GM19238 (cell line): ENCODE measurements at regions not wholly inside any gene's neighbourhood (a gene's known extent, or its start where the extent isn't known, plus 50 kb on each side); places are given as distances from the start of the nearest gene placed in this dataset.
"Not testable (repeated sequence)": the region's sequence is repeated elsewhere in the genome, so short reads cannot be mapped to it uniquely, and the experiment has no call there.

Experiments used
- DNase-seq: peaks from one replicate; pipeline ENCODE4 v3.0.0; 2011; ENCODE audit warnings: low spot score; ENCODE audit not compliant: insufficient read length

DNA sequence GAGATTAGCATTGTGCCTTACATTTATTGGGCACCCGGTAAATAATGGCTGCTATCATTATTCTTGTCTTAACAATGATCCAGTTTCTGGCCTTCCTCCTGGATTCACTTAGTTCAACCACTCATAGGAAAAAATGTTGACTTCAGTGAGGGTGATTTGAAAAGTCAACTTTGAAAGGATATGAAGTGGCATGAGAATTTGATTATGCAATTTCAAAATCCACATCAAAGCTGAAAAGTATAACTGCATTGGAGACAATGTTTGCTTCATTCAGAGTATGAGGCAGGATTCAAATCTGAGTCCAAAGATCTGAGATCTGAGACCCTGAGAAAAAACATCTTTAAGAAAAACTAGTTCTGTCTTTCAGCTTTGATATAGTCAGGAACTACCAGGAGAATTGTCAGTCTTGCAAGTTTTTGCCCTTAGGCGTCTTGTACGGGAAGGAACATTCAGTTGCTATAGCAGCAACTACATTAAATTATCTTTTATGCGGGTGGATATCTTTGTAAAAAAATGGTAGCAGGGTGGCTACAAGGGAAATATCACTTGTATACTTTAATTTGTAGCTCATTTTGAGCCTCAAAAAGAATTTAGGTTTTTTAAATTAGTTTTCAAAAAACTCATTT, 587.5 kb upstream of the LCORL start:
- no peak for DNase-seq

DNA sequence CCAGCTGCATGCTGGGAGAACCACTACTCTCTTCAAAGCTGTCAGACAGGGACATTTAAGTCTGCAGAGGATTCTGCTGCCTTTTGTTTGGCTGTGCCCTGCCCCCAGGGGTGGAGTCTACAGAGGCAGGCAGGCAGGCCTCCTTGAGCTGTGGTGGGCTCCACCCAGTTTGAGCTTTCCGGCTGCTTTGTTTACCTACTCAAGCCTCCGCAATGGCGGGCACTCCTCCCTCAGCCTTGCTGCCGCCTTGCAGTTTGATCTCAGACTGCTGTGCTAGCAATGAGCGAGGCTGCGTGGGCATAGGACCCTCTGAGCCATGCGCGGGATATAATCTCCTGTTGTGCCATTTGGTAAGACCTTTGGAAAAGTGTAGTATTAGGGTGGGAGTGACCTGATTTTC, 581.1 kb upstream of the LCORL start:
- not testable (repeated sequence) for DNase-seq

DNA sequence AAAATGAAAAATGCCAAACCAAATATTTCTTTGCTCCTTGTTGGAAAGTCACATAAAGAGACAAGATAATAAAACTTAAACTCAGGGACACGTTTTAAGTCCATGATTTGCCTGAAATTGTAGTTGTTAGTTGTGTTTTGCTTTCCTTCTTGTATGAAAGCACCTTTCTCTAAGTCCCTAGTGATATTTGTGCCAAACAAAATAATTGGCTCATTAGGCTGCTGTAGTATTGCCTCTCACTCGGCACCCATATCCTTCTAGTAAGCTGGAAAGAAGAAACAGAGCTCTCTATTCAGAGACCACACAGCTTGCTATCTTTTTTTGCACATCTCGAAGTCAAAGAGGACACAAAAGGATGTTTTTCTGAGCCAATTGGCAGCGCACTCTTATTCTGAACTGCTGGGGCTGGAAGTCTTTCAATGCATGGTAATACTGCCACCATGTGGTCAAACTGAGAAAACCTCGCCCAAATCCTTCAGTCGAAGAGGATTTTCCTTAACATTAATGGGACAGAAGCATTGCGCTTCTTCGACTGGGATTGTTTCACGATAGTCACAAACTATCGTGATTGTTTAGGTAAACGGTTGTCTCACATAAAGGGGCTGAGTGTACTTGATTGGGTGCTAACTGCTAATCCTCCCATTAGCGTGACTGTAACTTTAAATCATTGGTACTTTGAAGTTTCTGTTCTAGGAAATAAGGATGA, 571.9 kb upstream of the LCORL start:
- DNase-seq: peak; percentile 35

DNA sequence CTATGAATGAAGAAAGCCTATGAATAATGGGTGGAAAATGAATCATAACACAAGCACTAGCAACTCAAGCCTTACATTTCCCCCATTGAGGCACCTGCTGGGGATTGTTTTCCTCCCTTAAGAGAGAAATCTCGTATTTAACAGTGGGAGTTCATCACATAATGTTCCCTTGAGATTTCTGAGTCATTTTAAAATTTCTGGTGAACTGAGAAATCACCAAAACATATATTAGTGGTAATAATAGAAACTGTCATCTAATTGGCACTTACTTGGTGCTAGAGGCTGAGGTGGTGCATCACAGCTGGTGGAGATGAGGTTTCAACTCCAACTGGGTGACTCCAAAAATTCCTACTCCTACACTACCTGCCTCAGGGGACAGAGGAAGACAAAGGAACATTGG, 561.3 kb upstream of the LCORL start:
- no peak for DNase-seq

DNA sequence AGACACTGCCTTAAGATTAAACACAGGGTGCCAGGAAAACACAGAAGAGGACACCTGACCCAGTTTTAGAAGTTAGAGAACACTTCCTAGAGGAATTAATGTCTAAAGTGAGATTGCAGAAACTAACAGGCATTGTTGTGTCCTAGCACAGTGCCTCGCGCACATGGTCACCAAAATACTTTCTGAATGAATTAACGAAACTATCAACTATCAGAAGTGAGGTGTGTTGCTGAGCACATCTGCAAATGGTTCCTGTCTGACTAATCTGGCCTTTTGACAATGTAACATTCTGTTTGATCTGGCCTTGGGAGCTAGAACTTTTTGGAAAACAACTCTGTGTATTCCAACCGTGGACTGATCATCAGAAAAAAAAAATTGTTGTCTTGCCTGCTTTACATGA, 556.8 kb upstream of the LCORL start:
- no peak for DNase-seq

DNA sequence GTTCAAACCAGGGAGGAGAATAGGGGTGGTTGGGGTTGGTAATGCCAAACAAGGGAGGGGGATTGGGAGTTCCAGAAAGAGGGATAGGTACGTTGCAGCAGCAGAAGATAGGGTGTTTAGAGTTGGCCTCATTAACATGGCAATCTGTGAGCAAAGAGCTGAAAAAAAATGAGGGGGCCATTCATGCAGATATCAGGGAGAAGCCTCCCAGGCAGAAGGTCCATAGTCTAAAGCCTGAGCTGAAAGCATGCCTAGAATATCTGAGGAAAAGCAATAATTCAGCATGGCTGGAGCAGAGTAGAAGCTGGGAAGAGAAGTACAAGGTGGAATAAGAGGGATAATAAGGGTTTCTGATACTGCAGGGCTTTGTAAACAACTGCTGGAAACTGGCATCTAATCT, 550.9 kb upstream of the LCORL start:
- DNase-seq: no peak

DNA sequence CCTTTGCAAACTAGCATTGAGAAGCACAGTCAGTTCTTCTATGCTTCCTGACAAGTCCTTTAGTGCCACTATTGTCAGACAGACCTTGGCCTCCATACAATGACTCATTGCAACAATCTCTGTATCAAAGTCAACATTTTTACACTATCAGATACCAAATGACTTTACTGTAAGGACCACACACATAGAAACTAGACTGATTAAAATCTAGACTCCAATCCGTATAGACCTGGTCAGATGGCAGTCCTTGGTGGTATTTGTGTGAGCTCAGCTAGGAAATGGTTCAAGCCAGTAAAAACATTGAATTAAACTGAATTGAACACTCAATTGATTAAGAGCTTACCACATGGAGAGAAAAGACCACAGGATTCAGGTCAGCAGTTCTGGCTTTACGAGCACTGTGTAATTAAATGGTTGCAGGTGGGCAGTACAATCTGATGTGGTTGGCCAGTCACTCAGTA, 549.8 kb upstream of the LCORL start:
- DNase-seq: no peak

DNA sequence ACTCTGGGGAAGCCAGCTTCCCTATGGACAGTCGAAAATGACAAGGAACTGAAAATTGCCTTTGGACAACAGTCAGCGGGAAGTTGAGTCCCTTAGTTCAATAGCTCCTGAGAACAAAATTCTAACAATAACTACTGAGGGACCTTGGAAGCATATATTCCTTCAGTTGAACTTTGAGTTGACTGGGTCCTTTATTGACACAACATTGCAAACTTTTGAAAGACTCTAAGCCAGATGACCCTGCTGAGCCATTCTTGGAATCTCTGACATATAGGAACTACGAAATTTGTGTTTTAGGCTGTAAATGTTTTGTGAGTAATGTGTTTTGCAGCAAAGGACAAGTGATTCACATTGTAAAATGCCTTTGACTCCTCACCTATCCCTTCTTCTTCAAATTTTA, 548.8 kb upstream of the LCORL start:
- DNase-seq: no peak

DNA sequence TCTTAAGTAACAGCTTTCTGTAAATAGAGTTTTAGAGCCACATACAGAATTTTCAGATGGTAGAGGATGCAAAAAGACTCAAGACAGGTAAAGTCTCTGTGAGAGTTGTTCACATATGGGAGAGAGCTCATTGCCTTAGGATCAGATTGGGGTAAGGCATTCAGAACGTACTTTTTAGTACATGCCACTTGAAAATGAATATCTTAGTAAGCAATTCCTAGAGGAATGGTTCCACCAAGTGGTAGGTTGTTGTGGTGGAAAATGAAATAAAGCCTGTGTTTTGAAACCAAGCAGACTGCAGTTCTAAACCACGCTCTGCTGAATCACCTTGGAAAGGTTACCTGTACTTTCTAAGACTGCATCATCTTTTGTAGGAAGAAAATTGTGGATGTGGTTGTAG, 547.0 kb upstream of the LCORL start:
- DNase-seq: no peak

DNA sequence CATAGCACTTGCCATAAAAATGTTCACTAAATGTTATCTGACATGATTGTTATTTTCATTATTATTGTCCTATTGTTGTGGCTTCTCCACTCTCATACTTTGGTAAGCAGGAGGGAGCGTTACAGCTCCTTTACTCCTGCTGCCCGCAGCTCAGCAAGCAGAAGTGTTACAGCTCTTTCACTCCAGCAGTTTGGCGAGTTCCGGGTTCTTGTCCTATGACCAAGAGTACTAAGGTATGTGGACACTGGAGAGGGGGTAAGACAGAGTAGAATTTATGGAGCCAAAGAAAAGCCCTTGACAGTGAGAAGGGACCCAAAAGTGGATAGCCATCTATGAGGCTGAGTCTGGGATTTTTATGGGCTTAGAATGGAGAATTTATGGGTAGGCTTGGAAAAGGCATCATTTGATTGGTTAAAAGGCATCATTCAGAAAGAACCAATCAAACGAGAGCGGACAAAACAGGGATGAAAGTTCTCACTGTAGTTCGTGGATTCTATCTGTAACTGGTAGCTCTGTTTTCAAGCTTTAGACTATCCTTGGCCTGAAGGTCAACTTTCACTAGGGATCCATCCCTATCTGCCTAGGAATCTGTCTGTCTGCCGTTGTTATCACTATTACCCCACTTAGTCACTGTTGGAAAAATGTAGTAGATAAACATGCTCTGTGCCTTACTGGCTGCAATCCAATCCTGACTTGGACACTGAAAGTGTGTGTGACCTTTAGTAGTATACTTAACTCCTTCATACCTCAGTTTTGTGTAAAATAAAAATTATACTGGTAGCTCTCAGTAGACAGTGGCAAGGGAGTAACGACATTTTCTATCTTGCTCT, 545.6 kb upstream of the LCORL start:
- no peak for DNase-seq

DNA sequence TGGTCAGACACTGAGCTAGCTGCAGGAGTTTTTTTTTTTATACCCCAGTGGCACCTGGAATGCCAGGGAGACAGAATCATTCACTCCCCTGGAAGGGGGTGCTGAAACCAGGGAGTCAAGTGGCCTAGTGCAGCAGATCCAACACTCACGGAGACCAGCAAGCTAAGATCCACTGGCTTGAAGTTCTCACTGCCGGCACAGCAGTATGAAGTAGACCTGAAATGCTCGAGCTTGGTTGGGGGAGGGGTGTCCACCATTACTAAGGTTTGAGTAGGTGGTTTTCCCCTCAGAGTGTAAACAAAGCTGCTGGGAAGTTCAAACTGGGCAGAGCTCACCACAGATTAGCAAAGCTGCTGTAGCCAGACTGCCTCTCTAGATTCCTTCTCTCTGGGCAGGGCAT, 537.9 kb upstream of the LCORL start:
- no peak for DNase-seq

DNA sequence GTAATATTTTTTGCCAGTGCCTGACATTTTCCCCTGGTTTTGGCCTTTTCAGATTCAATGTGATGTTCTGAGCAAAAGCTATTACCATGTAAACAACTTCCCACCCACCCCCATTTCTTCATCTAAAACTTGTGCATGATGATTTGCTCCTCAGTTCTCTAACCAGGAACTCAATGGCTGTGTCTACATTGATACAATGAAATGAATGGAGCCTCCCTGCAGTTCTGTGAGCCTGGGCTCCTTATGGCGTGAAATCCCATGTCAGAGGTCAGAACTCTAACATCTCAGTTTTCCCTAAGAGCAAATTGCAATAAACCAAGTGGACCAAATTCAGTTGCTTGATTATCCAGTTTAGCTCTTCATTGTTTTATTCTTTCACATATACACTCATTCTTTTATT, 534.8 kb upstream of the LCORL start:
- no peak for DNase-seq

DNA sequence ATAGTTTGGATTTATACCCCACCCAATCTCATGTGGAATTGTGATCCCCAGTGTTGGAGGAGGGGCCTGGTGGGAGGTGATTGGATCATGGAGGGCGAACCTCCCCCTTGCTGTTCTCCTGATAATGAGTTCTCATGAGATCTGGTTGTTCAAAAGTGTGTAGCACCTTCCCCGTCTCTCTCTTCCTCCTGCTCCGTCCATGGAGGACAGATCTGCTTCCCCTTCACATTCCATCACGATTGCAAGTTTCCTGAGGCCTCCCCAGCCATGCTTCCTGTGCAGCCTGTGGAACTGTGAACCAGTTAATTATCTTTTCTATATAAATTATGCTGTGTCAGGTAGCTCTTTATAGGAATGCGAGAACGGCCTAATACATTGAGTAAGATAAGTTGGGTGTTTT, 518.8 kb upstream of the LCORL start:
- DNase-seq: no peak

DNA sequence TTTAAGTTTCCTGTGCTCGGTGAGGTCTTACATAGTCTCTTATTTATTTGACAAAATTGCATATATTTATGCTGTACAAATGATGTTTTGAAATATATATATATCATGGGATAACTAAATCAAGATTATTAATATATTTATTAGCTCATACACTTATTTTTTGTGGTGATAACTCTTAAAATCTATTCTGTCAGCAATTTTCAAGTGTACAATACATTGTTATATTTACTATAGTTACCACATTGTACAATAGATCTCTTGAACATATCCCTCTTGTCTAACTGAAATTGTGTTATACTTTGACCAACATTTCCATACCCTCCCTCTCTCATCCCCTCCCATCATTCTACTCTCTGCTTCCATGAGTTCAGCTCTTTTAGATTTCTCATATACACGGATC, 516.6 kb upstream of the LCORL start:
- no peak for DNase-seq

DNA sequence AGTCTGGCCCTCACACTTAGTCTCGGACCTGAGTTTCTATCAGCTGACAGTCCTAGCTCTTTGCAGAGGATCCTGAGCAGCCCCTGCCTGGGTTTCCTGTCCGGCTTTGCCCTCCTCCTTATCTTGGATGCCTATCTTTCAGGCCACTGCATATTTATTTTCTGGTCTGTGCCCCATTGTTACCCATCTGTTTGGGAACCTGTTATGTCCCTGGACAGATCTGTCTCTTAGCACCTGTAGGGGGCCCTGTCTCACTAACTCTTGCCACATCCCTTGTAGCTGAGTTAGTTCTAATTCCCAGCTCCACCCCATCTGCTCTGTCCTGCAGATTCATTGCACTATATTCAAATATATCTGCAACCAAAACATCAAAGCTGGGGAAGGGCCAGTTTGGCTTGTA, 514.9 kb upstream of the LCORL start:
- DNase-seq: no peak

DNA sequence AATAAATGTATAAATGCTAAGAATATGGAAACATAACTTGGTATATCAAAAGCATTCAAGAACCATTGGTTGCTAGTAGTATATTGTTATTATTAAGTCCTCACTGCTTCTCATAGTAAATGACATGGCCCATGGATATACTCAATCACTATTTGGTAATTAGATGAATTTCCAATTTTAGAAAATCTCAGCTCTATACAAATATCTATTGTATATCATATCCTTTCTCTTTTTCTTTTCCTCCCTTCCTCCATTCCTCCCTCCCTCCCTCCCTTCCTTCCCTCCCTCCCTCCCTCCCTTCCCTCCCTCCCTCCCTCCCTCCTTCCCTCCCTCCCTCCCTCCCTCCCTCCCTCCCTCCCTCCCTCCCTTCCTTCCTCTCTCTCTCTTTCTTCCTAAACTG, 514.4 kb upstream of the LCORL start:
- DNase-seq: no peak

DNA sequence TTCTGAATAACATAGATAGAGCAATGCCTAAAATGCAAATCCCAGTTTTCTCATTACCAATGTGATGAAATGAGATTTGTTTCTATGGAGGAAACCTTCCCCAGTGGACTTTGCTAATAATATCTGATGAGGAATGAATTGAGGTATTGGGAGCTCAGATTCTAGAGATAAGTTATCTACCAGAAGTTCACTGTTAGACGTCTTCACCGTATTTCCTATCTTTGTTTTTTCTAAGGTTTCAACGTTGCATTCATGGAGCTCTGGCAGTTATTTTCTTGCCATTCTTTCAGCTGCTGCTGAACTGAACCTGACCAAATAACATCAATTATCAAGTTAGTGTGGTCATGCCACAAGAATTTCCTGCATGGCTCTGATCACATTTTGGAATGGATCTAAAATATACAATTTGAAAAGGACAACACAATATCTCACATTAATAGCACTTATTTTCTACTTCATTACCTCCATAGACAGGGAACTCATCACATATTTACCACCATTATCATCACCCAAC, 511.8 kb upstream of the LCORL start:
- DNase-seq: no peak

DNA sequence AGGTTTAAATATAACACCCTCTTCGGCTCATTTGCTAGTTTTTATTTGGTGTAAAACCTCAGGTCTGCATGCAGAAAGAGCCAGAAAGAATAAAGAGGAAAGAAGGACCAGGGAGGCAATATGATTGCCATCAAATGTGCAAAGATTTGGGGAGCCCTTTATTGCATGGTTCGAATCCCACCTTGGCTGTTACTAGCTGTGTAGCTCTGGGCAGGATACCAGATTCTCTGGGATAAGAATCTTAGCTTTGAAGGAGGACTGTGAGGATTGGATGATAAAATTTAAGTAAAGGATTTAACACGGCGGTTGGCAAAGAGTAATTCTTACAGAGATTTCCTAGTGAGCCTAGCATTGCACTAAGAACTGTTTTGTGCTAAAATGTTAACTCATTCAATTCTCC, 510.2 kb upstream of the LCORL start:
- no peak for DNase-seq

DNA sequence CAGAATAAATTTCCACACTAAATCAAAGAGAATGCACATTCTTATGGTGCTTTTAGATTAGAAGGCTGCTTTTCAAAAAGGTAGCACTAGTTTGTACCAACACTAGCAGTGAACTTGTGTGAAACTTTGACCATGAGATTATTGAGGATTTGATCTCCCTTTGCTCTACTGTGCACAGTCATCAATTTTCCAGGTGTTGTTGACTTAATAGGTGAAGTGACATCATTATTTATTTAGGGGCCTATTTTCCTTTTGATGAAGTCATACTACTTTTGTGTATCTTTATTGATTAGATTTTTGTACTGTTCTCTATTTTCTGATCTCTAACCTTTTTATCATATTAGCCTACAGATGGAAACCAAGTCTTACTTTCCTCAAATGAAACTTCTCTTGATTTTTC, 507.9 kb upstream of the LCORL start:
- no peak for DNase-seq

DNA sequence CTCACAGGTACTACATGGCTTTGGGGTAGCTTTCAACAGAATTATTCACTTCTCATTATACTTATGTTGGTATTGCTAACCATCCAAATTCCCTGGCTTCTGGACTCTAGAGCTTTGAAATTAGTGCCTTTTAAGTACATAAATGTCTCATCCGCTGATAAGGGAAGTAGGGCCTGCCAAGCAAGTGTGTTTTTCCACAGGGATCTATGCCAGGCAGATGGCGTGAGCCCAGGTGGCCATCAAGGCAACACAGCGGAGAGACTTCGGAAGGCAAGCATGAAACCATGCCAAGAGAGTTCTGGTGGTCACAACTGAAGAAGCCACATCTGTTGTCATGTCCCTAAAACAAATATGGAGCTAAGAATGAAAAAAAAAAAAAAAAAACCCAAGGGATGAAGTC, 503.1 kb upstream of the LCORL start:
- DNase-seq: no peak

DNA sequence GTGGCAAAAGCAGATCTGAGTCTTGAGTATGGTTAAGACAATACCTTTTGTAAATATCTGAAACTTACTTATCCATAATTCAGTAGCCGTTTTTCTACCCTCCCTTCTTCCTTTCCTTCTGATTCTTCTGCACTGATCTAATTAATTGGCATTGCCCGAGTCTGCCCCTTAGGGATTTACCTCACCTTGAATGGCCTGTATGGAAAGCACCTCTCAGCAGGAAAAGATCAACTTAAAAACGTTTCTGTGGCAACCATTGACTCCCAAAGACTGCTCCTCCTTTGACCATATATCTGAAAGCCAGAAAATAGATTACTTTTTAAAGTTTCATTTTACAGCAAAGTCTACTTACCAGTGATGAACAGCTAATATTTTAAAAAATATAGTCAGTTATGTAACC, 496.5 kb upstream of the LCORL start:
- no peak for DNase-seq

DNA sequence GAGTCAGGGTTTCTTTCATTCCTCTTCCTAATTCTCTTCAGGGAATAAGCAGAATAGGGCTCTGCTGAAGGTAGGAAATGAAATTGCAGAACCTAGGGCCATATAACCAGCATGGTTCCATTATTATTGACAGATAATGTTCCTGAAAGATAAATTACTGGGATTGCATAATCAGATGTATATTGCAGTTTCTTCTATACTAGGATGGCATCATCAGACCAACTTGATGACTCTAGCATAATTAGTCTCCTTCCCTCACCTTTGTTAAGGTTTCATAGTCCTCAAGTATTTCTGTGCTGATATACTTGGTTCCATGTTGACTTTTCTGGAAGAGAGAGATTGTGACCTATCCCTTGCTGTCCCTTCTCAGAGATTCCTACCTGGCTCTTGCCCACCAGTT, 492.3 kb upstream of the LCORL start:
- no peak for DNase-seq
